Osteoblast (primary cell): ENCODE measurements at regions not wholly inside any gene's neighbourhood (a gene's known extent, or its start where the extent isn't known, plus 50 kb on each side); places are given as distances from the start of the nearest gene placed in this dataset.
"Not testable (repeated sequence)": the region's sequence is repeated elsewhere in the genome, so short reads cannot be mapped to it uniquely, and the experiment has no call there.

Experiments used
- DNase-seq: peaks from one replicate; pipeline ENCODE4 v3.0.0; 2011; ENCODE audit warnings: low spot score, mixed read lengths; ENCODE audit not compliant: insufficient read length; ENCODE audit errors: missing footprints
- H2AFZ ChIP-seq: 2 replicates; pipeline ENCODE4 v1.6.0; 2011; ENCODE audit warnings: mild to moderate bottlenecking, low read length
- H3K27ac ChIP-seq: 2 replicates; pipeline ENCODE4 v1.5.1; 2011; ENCODE audit warnings: mild to moderate bottlenecking, low read depth, low read length, moderate library complexity
- H3K27me3 ChIP-seq: 2 replicates; pipeline ENCODE4 v1.6.0; 2012; ENCODE audit warnings: mild to moderate bottlenecking, control low read depth, inconsistent platforms, low read length, moderate library complexity; ENCODE audit not compliant: insufficient read depth
- H3K36me3 ChIP-seq: 2 replicates; pipeline ENCODE4 v1.5.1; 2011; ENCODE audit warnings: mild to moderate bottlenecking, low read length, control low read depth, moderate library complexity; ENCODE audit not compliant: insufficient read depth
- H3K4me1 ChIP-seq: 2 replicates; pipeline ENCODE4 v1.5.1; 2011; ENCODE audit warnings: mild to moderate bottlenecking, low read length, control low read depth, moderate library complexity; ENCODE audit not compliant: insufficient read depth
- H3K4me2 ChIP-seq: 2 replicates; pipeline ENCODE4 v1.6.0; 2011; ENCODE audit warnings: mild to moderate bottlenecking, low read length; ENCODE audit not compliant: insufficient read depth
- H3K4me3 ChIP-seq: fragments of 200-600 bp; sonication (generic); 3 replicates; pipeline ENCODE4 v1.5.1; 2012; ENCODE audit warnings: mild to moderate bottlenecking, low read length, inconsistent platforms; ENCODE audit not compliant: insufficient read depth
- H3K79me2 ChIP-seq: 2 replicates; pipeline ENCODE4 v1.6.0; 2012; ENCODE audit warnings: mild to moderate bottlenecking, low read length, control low read depth, inconsistent platforms; ENCODE audit not compliant: insufficient read depth
- H3K9me3 ChIP-seq: 2 replicates; pipeline ENCODE4 v1.5.1; 2011; ENCODE audit warnings: low read depth, low read length, control low read depth
- H4K20me1 ChIP-seq: 2 replicates; pipeline ENCODE4 v1.6.0; 2012; ENCODE audit warnings: mild to moderate bottlenecking, low read length, control low read depth; ENCODE audit not compliant: insufficient read depth
- CTCF ChIP-seq: IDR thresholded peaks from 2 replicates; pipeline ENCODE4 v1.5.1; 2011; ENCODE audit warnings: mild to moderate bottlenecking, low read depth, low read length, moderate library complexity; ENCODE audit errors: extremely low read depth

- no peak overlapping the region for H2AFZ ChIP-seq
- no peaks in the 10 kb centered on the region for H3K36me3 ChIP-seq
- H3K4me2 ChIP-seq: no peak overlapping the region
- no peak for TF ChIP-seq CTCF
- no peak overlapping the region for H3K27ac ChIP-seq
- H3K27me3 ChIP-seq: no peaks in the 10 kb centered on the region
- no peaks in the 10 kb centered on the region for H3K4me1 ChIP-seq
- no peak for DNase-seq
- no peaks in the 10 kb centered on the region for H3K9me3 ChIP-seq
- H4K20me1 ChIP-seq: no peaks in the 10 kb centered on the region
- H3K4me3 ChIP-seq: no peak overlapping the region
- H3K79me2 ChIP-seq: no peaks in the 10 kb centered on the region
Measured at GRCh38 chr15:93341164-93341563, 252.2 kb upstream of the RGMA start.

- Histone ChIP-seq H3K9me3 (no peaks in the 10 kb centered on the region), H3K4me3 (no peak overlapping the region), H3K27me3 (no peaks in the 10 kb centered on the region), H2AFZ (no peak overlapping the region), H3K79me2 (no peaks in the 10 kb centered on the region), H3K27ac (no peak overlapping the region), H3K36me3 (no peaks in the 10 kb centered on the region), H4K20me1 (no peaks in the 10 kb centered on the region), H3K4me2 (no peak overlapping the region), H3K4me1 (no peaks in the 10 kb centered on the region)
- no peak for DNase-seq
- TF ChIP-seq CTCF: no peak
Measured at GRCh38 chr15:93340406-93340805, 251.4 kb upstream of the RGMA start.

- DNase-seq: no peak
- no peaks in the 10 kb centered on the region for H3K36me3 ChIP-seq
- H3K79me2 ChIP-seq: no peaks in the 10 kb centered on the region
- no peak overlapping the region for H2AFZ ChIP-seq
- H3K9me3 ChIP-seq: no peaks in the 10 kb centered on the region
- H4K20me1 ChIP-seq: no peaks in the 10 kb centered on the region
- no peak overlapping the region for H3K27ac ChIP-seq
- H3K4me2 ChIP-seq: no peak overlapping the region
- no peak for TF ChIP-seq CTCF
- no peak overlapping the region for H3K4me3 ChIP-seq
- H3K27me3 ChIP-seq: no peaks in the 10 kb centered on the region
- no peaks in the 10 kb centered on the region for H3K4me1 ChIP-seq
Measured at GRCh38 chr15:93333796-93334195, 244.8 kb upstream of the RGMA start.

GRCh38 chr15:93333126-93333525 is 244.1 kb upstream of the RGMA start:
- H4K20me1 ChIP-seq, H3K4me2 ChIP-seq, H3K27me3 ChIP-seq, H3K36me3 ChIP-seq, H3K4me1 ChIP-seq, H2AFZ ChIP-seq, H3K4me3 ChIP-seq, DNase-seq, H3K79me2 ChIP-seq, H3K27ac ChIP-seq, H3K9me3 ChIP-seq: not testable (repeated sequence)

- Histone ChIP-seq H2AFZ (no peak overlapping the region), H3K4me2 (no peak overlapping the region), H3K9me3 (no peaks in the 10 kb centered on the region), H3K27me3 (no peaks in the 10 kb centered on the region), H4K20me1 (no peaks in the 10 kb centered on the region), H3K4me3 (no peak overlapping the region), H3K27ac (no peak overlapping the region), H3K79me2 (no peaks in the 10 kb centered on the region), H3K4me1 (no peaks in the 10 kb centered on the region), H3K36me3 (no peaks in the 10 kb centered on the region)
- DNase-seq: no peak
- no peak for TF ChIP-seq CTCF
Measured at GRCh38 chr15:93332168-93332553, 243.2 kb upstream of the RGMA start.
